SK-N-SH (cell line): ENCODE measurements at regions not wholly inside any gene's neighbourhood (a gene's known extent, or its start where the extent isn't known, plus 50 kb on each side); places are given as distances from the start of the nearest gene placed in this dataset.

Experiments
- ELF1 ChIP-seq: IDR thresholded peaks from 2 replicates; pipeline ENCODE4 v1.4.0; 2012
- TAF1 ChIP-seq: IDR thresholded peaks from 2 replicates; pipeline ENCODE4 v1.6.1; 2012; ENCODE audit warnings: low read depth, mild to moderate bottlenecking, low read length, moderate library complexity, borderline replicate concordance

DNA sequence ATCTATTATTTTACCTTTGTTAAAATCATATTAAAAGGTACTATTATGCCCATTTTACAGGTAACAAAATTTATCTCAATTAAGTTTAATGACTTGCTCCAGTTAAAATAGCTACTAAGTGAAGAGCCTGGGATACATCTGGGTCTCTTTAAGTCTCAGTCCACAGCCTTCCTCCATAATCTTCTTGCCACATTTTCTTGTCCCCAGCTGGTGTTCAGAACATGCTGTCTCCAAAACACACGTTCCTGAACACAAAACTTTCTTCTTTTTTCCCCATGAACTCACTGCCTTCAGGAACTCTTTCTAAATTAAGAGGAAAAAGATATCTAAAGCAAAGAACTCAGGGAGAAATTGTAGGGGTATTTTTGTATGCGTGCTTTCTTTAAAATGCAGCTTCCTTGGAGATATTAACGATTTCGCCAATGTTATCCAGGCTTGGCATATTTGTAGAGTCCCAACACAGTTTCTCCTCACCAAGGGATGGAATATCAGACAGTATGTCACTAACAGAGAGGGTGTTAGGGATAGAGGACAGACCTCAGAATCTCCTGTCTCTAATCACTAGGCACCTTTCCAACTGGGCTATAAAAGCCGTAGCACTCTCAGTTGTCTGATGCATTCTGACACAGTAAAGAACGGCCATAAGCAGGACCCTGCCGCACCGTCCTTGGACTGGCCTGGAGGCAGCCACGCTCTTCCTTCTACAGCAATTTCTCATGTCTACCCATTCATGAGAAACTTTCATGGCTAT lies 232.8 kb upstream of the BLID start:
- TF ChIP-seq ELF1, result no peak
- TF ChIP-seq TAF1, result no peak
